Stimulated activated CD4-positive, alpha-beta T cell treated with anti-CD3 and anti-CD28 coated beads, Interleukin-2, amount 100 ng/mL, for 4 hours (primary cell): ENCODE measurements at regions not wholly inside any gene's neighbourhood (a gene's known extent, or its start where the extent isn't known, plus 50 kb on each side); places are given as distances from the start of the nearest gene placed in this dataset.
"Not testable (repeated sequence)": the region's sequence is repeated elsewhere in the genome, so short reads cannot be mapped to it uniquely, and the experiment has no call there.

ENCODE experiments used
- DNase-seq: peaks from one replicate; pipeline ENCODE4 v3.0.0-alpha.2; 2020; ENCODE audit warnings: low read depth

DNA sequence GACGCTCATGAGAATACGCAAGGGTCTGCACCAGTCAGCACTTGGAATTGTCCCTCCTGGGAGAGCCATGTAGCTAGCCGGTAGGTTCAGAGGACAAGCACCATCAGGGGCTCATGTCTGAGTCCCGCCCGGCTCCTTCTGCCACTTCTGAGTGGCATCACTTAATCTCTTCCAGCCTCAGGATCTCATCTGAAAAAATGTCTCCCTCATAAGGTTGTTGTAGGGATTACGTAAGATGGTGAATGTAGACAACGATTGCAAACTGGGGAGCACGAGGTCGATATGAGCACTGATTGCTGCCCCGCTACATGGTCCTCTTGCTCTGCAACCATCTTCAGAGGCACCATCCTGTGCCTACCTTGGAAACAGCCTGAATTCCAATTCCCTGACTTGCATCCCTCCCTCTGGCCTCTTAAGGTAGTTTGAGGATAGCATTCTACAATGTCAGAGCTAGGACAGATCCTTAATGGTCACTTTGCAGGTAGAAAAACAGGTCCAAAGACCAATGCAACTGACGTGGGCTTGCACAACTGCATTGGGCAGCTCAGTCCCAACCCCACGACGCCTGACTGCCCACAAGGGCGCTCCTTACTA, 115.8 kb upstream of the TMEM45B start:
- DNase-seq, result no peak

GRCh38 chr11:129700701-129701100, 114.9 kb upstream of the TMEM45B start:
- no peak for DNase-seq

GRCh38 chr11:129701706-129702105, 113.9 kb upstream of the TMEM45B start:
- DNase-seq, result no peak

- no peak for DNase-seq
Measured at GRCh38 chr11:129702410-129703398, 112.9 kb upstream of the TMEM45B start.

GRCh38 chr11:129703846-129704245, 111.8 kb upstream of the TMEM45B start:
- DNase-seq, result no peak

- no peak for DNase-seq
Measured at GRCh38 chr11:129704831-129705230, 110.8 kb upstream of the TMEM45B start.

DNA sequence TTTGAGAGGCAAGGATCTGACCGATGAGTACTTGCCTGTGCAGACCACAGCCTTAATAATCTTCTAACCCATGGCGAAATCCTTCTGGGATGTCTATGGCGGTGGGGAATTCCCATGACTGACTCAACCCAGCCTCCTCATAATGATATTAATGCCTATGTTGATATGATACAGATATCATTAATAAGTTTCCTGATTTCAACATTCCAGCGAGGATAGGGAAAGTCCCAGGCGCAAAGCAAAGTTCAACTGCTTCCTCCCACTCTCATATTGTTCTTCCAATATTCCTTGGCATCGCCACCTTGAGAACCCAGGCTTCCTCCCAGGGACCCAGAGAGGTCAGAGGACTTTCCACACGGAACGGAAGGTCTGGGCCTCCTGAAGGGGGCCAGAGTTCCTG, 110.3 kb upstream of the TMEM45B start:
- no peak for DNase-seq

DNA sequence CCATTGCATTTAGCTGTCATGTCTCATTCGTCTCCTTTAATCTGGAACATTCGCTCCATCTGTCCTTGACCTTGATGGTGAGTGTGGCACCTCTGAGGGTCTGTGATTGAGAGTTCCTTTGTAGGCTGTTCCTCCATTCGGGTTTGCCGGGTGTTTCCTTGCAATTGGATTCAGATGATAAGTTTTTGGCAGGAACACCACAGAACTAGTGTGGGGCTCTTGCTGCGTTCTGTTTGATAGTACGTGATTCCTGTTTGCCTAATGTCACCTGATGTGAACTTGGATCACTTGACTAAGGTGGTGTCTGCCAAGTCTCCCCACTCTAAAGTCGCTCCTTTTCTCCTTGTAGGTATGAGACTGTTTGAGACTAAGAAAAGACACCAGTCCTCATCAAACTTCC, 109.7 kb upstream of the TMEM45B start:
- DNase-seq, result no peak

DNA sequence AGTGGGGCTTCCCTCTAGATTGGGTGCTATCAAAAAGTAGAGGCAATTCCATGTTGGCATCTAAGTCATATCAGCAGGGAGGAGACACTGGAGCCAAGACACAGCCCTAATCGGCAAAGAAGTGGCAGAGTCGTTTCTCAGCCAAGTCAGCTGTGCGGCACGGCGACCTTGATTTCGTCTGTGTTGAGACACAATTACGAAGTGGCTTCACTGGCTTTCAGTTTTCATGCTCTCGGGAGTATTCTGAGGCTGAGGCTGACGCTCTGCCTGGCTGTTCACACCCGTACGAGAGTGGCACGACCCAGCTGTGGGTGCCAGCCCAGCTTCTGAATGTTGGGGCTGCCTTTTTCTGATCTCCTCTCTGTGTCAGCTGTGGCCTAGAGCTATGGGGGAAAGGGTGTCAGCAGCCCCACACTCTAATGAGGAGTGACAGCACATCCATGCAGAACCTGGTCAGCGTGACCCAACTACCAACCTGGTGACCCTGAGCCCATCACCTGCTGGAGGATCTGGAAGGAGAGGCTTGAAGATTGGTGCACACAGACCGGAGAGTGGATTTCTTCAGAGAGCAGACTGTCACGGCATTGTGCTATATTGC, 105.7 kb upstream of the TMEM45B start:
- no peak for DNase-seq

- DNase-seq, result no peak
Measured at GRCh38 chr11:129710423-129710822, 105.2 kb upstream of the TMEM45B start.

DNA sequence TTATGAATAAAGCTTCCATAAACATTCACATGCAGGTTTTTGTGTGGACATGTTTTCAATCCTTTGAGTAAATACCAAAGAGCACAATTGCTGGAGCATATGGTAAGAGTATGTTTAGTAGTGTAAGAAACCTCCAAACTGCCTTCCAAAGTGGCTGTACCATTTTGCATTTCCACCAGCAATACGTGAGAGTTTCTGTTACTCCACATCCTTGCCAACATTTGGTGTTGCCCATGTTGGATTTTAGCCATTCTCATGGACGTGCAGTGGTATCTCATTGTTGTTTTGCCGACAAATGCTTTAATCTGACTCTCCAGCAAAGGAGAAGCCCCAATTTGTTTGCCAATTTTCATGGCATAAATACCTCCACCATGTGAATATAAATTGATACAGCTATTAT, 103.9 kb upstream of the TMEM45B start:
- no peak for DNase-seq

- DNase-seq, result not testable (repeated sequence)
Measured at GRCh38 chr11:129712486-129713240, 103.0 kb upstream of the TMEM45B start.

- no peak for DNase-seq
Measured at GRCh38 chr11:129719037-129719436, 96.6 kb upstream of the TMEM45B start.

GRCh38 chr11:129720156-129720555, 95.5 kb upstream of the TMEM45B start:
- DNase-seq, result no peak

DNA sequence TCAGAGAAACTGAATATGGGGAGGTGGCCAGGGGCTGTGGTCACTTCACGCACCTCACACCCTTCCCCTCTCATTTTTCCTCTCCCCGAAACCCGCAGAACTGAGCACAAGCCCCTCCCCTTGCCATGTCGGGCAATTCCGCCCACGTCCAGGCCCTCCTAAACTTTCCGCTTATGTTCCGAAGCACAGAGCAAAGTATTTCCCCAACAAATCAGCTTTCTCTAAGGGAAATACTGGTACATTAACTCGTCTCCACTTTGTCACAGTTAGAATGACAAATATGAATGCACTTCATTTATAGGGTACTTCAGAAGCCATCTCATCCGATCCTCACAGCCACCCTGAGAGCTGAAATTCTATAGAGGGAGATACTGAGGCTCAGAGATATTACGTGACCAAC, 94.7 kb upstream of the TMEM45B start:
- no peak for DNase-seq

- DNase-seq, result no peak
Measured at GRCh38 chr11:129721685-129722084, 94.0 kb upstream of the TMEM45B start.

DNA sequence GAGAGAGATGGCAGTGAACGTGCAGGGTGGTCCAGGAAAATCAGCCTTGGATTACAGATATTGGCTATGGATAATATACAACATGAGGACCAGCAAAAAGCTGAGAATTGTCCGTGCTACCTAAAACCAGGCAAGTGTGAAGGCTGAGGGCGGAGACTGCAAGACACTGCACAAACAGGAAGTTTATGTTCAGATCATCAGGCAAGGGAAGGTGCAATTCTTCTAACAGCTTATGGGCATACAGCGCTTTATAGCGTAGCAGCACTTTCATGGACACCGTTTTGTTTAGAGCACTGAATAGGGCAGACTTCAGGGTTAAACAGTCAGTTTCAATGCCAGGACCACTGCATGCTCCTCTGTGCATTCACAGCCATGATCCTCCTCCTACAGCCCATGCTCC, 93.1 kb upstream of the TMEM45B start:
- no peak for DNase-seq

DNA sequence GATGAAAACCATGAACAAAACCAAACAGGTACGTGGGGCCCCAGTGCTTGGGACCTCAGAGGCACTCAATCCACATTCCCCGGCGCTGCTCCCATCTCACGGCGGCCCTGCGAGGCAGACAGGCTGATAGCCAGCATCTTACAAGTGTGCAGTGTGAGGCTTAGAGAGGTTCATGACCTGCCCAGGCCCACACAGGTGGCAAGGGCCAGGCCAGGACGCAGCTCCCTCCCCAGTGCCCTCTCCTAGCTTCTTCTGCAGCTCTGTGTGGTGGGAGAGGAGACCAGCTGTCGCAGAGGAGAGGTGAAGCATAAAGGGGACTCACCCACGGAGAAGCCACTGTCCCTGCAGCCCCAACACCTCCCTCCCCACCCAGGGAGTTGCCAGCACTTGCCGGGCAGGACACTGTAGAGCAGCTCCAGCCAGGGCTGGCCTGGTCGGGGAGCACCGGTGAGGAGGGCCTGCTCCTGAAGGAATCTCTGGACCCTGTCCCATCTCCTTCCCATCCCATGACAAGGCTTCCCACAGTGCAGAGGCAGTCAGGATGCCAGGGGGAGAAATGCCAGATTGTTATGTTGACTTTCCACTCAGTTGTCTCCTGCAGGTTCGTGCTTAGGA, 92.4 kb upstream of the TMEM45B start:
- DNase-seq, result no peak

DNA sequence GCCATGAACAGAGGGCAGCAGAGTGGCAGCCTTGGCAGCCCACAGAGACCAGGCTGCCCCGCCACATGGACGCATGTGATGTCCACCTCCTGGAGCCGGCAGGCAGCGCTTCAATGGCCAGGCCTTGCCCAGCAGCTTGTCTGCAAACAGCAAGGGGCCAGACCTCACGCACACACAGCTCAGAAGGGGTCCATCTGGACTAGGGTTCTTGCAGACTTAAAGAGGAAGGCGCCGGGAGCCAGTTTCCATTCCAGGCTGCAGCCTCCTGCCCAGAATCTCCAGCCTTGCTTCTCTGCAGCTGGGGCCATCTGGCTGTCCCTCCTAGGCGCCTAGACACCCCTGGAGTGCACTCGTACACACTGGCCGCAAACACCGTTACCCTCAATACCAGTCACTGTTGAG, 91.9 kb upstream of the TMEM45B start:
- DNase-seq, result no peak

DNA sequence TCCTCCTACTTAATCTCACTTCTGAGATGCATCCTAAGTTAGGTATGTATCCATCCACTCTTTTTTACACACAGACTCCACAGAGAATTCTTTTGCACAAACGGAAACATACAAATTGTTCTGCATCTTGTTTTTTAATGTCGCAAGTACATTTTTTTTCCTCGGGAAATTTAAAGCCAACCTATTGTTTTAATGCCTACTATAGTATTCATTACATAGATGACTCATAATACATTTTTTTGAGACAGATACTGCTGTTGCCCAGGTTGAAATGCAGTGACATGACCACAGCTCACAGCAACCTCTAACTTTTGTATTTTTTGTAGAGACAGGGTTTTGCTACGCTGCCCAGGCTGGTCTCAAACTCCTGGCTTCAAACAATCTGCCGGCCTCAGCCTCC, 90.8 kb upstream of the TMEM45B start:
- no peak for DNase-seq

DNA sequence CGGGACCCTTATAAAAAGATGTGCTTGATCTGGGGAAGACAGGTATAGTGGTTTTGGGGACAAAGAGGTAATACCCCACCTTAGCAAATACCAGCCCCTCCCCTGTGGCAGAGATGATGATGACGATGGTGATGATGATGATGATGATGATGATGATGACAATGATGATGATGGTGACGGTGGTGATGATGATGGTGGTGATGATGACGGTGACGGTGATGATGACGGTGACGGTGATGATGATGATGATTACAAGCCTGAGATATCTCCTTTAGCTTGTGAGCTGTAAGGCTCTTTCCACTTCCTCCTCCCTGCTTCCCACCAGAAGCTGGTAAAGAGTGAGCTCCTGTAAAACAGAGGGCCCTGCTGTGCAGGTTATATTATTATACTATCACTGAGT, 89.5 kb upstream of the TMEM45B start:
- no peak for DNase-seq

- no peak for DNase-seq
Measured at GRCh38 chr11:129728581-129728980, 87.1 kb upstream of the TMEM45B start.
